ENCODE measurements at regions not wholly inside any gene's neighbourhood (a gene's known extent, or its start where the extent isn't known, plus 50 kb on each side); places are given as distances from the start of the nearest gene placed in this dataset.

DNA sequence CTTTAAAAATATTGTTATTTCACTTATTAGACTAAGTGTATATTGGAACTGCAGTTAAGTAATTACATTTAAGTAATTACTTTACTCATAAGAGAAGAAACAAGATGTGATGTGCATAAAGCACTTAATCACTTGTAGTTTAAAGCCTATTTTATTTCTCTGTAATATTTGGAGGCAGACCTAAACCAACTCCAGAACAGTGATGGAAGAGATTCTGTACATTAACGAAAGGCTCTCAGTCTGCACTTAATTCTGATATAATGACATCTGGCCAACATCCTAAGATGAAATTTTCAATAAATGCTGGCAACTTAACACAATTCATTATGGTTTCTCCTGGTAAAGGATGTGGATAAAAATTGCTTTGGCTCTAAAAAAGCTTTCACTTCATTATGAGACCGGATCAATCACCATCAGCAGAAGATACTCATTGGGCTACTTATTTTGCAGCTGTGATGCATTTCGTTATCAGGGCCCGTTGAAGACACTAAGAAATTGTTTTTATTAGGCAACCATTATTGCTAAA, 342.6 kb downstream of the C4orf33 start:
- TF ChIP-seq, protein P1, sequence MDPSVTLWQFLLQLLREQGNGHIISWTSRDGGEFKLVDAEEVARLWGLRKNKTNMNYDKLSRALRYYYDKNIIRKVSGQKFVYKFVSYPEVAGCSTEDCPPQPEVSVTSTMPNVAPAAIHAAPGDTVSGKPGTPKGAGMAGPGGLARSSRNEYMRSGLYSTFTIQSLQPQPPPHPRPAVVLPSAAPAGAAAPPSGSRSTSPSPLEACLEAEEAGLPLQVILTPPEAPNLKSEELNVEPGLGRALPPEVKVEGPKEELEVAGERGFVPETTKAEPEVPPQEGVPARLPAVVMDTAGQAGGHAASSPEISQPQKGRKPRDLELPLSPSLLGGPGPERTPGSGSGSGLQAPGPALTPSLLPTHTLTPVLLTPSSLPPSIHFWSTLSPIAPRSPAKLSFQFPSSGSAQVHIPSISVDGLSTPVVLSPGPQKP (IDR thresholded peaks at IDR 0.05; ENCODE audit: low read depth, low read length): no peak
- no peak for TF ChIP-seq CHD2 (IDR thresholded peaks at IDR 0.05; ENCODE audit: low read length, partially characterized antibody)
- TF ChIP-seq, protein P2, sequence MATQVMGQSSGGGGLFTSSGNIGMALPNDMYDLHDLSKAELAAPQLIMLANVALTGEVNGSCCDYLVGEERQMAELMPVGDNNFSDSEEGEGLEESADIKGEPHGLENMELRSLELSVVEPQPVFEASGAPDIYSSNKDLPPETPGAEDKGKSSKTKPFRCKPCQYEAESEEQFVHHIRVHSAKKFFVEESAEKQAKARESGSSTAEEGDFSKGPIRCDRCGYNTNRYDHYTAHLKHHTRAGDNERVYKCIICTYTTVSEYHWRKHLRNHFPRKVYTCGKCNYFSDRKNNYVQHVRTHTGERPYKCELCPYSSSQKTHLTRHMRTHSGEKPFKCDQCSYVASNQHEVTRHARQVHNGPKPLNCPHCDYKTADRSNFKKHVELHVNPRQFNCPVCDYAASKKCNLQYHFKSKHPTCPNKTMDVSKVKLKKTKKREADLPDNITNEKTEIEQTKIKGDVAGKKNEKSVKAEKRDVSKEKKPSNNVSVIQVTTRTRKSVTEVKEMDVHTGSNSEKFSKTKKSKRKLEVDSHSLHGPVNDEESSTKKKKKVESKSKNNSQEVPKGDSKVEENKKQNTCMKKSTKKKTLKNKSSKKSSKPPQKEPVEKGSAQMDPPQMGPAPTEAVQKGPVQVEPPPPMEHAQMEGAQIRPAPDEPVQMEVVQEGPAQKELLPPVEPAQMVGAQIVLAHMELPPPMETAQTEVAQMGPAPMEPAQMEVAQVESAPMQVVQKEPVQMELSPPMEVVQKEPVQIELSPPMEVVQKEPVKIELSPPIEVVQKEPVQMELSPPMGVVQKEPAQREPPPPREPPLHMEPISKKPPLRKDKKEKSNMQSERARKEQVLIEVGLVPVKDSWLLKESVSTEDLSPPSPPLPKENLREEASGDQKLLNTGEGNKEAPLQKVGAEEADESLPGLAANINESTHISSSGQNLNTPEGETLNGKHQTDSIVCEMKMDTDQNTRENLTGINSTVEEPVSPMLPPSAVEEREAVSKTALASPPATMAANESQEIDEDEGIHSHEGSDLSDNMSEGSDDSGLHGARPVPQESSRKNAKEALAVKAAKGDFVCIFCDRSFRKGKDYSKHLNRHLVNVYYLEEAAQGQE (IDR thresholded peaks at IDR 0.05): no peak
- TF ChIP-seq, protein P3, sequence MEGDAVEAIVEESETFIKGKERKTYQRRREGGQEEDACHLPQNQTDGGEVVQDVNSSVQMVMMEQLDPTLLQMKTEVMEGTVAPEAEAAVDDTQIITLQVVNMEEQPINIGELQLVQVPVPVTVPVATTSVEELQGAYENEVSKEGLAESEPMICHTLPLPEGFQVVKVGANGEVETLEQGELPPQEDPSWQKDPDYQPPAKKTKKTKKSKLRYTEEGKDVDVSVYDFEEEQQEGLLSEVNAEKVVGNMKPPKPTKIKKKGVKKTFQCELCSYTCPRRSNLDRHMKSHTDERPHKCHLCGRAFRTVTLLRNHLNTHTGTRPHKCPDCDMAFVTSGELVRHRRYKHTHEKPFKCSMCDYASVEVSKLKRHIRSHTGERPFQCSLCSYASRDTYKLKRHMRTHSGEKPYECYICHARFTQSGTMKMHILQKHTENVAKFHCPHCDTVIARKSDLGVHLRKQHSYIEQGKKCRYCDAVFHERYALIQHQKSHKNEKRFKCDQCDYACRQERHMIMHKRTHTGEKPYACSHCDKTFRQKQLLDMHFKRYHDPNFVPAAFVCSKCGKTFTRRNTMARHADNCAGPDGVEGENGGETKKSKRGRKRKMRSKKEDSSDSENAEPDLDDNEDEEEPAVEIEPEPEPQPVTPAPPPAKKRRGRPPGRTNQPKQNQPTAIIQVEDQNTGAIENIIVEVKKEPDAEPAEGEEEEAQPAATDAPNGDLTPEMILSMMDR (IDR thresholded peaks at IDR 0.05): no peak
- TF ChIP-seq JUNB (IDR thresholded peaks at IDR 0.05): no peak
- no peak for TF ChIP-seq HDAC2 (IDR thresholded peaks at IDR 0.05)
- TF ChIP-seq EP300 (IDR thresholded peaks at IDR 0.05): no peak
- no peak for TF ChIP-seq BHLHE40 (IDR thresholded peaks at IDR 0.05; ENCODE audit: low read depth, low read length)
- no peak for TF ChIP-seq POLR2A (IDR thresholded peaks at IDR 0.05; ENCODE audit: low read length)
- TF ChIP-seq, protein P4, sequence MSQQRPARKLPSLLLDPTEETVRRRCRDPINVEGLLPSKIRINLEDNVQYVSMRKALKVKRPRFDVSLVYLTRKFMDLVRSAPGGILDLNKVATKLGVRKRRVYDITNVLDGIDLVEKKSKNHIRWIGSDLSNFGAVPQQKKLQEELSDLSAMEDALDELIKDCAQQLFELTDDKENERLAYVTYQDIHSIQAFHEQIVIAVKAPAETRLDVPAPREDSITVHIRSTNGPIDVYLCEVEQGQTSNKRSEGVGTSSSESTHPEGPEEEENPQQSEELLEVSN (IDR thresholded peaks at IDR 0.05; ENCODE audit: borderline replicate concordance, low read depth): no peak

Measured in A549 (cell line).